HUDEP-2 (cell line): ENCODE measurements at regions not wholly inside any gene's neighbourhood (a gene's known extent, or its start where the extent isn't known, plus 50 kb on each side); places are given as distances from the start of the nearest gene placed in this dataset.
"Not testable (repeated sequence)": the region's sequence is repeated elsewhere in the genome, so short reads cannot be mapped to it uniquely, and the experiment has no call there.

Experiments used
- DNase-seq, 76 experiments: peaks; one replicate each; lab custom pipeline; 2025; ENCODE audit not compliant: unreplicated experiment in 76 of 76; lab: John Stamatoyannopoulos, UW

DNA sequence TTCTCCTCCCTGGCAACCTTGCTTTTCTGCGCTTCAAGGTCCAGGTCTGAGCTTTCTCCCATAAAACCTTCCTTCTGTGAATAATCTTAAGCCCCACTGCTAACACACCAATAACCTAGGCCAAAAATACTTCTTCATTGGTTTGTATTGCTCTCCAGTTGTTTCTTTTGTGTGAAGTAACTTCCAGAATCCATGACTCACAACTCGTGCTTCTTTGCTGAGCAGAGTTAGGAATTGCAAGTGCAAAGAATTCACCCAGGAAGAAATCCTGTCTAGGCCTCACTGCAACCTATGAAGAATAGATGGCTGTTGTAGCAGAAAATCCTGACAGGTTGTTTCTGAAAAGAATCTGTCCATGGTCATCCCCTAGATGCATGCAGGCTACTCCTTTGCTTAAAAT is 295.7 kb downstream of the MED10 start:
- DNase-seq, result no peak

DNA sequence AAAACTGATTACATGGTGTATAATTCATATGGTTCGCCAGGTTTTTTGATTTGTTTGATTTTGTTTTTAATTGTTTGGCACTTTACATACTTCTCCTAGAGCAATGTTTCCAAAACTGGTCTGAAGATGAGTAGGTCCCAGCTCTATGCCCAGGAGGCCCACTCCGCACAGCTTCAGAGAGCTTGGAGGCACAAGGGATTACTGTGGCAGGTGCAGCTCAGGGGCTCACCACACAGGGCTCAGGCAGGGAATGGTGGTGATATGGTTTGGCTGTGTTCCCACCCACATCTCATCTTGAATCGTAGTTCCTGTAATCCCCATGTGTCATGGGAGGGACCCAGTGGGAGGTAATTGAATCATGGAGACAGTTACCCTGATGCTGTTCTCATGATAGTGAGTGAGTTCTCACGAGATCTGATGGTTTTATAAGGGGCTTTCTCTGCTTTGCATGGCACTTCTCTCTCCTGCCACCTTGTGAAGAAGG is 296.6 kb downstream of the MED10 start:
- no peak for DNase-seq

DNA sequence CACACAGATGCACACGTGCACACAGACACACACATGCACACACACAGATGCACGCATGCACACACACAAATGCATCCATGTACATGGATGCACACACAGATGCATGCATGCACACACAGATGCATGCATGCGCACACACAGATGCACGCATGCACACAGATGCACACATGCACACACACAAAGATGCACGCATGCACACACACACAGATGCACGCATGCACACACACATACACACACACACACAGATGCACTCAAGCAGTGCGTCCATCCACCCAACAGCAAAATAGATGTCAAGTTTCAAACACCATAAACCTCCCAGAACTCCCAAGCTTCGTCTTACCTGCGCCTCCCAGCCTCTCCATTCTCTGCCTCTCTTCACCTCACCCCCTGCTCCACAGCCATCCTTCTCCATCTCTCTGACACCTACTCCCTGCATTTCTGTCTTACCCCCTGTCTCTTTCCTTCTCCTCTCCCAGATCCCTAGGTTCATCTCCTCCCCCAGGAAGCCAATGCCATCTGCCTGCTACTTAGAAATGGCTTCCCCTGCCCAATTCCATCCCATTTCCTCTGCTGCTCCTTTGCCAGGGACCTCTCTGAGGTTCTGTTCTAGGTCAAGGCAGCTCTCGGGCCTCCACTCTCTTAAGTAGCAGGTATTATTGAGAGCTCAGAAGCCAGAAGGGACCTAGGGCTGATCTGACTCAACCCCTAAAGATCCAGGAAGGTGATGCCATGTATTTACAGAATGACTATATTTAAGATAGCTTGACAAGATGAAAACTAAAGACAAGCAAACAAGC is 297.2 kb downstream of the MED10 start:
- no peak for DNase-seq

DNA sequence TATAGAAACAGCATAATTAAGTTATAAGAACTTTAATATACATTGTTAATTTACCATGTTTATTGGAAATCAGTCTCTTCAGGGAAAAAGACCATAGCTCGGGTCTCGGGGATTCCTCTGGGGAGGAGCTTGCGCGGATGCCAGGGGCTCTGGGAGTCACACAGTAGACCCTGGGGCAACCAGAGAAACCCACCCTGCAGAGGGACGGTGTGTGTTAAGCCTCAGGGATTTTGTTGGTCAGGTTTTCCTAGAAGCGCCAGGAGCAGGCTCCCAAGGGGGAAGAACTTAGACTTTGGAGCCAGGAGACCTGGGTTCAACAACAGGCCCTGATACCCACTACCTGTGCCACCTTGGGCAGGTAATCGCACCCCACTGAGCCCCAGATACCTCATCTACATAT is 297.9 kb downstream of the MED10 start:
- no peak for DNase-seq

DNA sequence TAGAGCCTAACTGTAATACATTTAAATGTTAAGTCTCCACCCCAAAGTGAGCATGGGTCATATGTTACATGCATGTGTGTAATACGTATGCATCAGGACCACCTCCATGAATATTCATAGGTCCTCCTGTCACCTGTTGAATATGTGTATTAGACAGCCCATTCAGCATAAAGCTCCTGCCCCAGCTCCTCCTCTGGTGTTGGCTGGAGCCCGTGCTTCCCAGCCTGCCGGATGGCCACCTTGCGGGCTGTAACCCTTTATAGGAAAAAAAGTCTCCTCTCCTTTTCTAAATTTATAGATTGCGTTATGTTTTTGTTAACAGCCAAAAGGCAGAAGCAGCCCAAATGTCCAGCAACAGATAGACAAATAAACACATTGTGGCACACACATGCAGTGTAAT is 299.5 kb downstream of the MED10 start:
- no peak for DNase-seq

DNA sequence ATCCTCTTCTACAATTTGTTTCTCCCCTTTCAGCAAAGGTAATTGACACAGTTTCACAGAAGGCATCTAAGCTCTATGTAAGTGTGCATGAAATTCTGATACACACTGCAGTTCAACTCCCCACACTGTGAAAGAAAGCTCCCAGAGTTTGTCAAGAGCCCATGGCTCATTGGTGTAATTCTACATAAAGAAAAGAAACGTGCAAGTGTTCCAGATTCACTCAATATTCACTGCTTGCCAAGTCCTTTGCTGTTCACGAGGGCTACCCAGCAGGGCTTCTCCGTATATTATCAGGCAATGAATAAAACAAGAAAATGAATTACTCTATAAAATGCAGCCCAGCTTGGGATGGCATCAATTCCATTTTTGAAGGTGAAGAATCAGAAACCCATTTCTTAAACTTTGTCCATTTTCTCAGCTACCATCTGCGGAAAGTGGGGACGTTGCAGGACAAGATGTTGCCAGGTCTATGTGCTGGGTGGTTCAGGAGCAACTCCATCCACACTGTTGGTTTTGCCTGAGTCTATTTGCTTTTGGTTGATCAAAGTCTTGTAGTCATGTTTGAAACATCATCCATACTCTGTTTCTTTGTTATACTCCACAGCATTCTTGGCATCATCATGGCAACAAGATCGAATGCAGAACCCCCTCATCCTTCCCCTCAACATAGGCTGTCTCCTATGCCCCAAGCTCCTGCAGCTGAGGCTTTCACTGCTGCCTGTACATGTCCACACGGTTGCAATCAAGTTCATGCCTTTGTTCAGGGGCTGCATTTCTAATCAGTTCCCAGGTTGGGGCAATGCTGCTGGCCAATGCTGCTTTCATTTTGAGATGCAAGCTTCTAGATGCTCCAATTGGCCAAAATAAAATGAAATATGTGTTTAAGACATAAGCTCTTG is 301.8 kb downstream of the MED10 start:
- DNase-seq, result no peak

DNA sequence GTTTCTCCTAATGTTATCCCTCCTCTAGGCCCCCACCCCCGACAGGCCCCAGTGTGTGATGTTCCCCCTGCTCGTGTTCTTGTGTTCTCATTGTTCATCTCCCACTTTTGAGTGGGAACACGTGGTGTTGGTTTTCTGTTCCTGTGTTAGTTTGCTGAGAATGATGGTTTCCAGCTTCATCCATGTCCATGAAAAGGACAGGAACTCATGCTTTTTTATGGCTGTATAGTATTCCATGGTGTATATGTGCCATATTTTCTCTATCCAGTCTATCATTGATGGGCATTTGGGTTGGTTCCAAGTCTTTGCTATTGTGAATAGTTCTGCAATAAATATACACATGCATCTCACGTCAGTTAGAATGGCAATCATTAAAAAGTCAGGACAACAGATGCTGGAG is 305.9 kb downstream of the MED10 start:
- DNase-seq, result not testable (repeated sequence)

DNA sequence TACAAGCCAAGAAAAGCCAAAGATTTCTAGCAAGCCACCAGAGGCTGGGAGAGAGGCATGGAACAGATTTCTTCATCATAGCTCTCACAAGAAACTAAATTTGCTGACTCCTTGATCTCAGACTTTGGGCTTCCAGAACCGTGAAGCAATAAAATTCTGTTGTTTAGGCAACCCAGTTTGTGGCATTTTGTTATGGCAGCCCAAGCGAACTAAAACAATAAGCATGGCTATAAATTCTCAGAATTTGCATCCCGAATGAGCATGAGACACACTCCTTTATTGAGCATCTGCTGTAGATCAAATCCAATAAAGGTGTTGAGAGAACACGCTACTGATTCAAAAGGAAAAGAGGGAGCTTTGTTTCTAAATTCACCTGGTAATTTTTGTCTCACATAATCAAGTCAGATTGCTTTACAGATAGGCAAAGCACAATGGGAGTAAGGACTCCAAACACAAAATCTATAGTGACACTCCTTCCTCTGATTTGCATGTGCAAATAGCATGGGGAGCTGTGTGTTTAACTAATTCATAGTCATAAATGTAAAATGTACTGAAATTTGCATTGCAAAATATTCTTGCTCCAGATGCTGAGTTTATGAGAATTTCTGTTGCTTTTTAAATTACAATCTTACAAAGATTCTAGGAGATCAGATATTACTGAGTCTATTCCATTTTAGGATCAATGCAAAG is 308.7 kb downstream of the MED10 start:
- DNase-seq, result no peak

DNA sequence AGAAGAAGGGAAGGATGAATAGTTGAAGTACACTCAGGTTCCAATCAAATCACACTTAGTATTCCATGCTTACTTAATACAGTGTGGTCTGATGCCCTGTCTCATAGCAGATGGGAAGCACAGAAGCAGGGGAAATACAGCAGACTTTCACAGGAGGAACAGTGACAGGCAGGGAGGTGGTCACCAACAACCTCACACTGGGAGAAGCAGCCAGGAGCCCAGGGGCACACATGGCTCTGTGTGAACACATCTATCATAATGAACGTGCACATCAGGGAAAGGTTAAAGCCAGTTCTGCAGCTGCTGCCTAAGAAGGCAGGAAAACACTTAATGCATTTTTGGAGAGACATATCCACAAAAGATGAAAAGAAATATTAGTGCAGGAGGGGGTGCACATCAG is 312.3 kb downstream of the MED10 start:
- no peak for DNase-seq

DNA sequence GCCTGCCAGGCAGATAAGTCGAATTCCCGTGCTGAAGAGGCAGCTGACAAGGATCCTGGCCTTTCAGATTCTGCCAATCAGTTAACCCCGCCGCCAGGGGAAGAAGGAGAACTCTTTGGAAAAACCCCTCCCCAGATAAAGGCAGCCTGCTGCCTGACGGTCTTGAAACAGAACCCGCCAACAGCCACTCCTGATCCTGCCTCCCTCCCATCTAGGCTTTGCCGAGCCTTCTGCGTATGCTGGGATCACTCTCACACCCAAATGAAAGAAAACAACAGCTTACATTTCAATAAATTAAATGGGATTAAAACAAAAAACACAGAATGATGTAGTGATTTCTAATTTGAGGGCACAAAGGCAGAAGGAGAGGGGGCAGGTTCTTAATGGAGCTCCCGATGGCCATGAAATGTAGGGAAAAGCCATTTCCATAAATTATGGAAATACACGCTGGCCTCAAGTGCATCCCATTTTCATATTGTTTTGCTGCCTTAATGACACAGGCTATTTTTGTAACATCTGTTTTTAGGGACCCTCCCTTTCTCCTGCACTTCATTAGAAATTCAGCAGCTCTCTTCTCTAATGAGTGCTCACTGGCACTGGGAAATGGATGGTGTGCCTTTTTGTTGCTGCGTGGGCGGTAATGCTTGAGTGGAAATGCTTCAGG is 319.1 kb downstream of the MED10 start:
- no peak for DNase-seq

DNA sequence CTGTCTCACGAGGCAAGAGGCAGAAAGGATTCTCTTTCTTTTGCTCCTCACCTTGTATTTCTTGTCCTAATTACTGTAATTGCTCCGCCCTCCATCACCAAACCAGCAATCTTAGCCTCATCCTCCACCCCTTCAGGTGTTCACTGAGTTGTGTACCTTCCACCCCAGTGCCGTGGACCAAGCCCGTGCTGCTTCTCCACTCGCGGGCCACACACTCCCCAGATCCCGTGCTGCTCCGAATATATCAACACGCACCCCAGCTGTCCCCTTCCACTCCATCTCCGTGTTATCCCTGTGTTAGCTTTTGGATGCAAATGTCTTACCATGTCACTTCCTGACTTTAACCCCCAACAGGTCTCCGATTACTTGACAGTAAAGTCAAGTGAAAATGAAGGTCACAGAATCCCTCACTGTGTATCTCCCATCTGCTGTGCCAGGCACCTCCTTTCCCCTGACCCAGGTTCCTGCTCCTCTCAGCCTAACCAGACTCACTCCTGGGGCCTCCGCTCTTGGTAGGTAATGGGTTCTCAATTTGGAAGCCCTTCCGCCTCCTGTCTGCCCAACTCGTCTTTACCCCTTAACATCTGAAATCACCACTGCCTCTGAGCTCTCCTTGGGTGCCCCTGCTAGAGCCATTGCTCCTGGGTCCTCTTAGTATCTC is 320.2 kb downstream of the MED10 start:
- no peak for DNase-seq

DNA sequence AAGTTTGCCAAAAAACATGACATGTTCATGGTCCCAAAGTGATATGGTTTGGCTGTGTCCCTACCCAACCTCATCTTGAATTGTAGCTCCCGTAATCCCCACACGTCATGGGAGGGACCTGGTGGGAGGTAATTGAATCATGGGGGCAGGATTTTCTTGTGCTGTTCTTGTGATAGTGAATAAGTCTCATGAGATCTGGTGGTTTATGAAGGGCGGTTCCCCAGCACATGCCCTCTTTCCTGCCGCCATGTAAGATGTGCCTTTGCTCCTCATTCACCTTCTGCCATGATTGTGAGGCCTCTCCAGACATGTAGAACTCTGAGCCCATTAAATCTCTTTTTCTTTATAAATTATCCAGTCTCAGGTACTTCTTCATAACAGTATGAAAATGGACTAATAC is 322.1 kb downstream of the MED10 start:
- DNase-seq, result no peak

DNA sequence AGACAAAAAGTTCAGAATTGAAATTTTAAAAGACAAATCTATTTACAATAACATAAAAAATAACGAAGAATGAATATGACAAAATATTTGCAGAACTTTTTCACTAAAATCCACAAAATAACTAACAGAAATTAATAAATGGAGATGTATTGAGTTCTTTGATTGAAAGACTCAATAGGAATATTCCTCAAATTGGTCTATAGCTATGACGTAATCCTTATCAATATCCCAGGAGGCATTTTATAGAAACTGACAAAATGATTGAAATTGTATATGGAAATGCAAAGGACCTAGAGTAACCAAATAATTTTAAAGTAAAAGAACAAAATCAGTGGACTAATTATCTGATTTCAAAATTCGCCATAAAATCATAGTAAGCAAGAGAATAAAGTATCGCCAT is 328.7 kb downstream of the MED10 start:
- no peak for DNase-seq

DNA sequence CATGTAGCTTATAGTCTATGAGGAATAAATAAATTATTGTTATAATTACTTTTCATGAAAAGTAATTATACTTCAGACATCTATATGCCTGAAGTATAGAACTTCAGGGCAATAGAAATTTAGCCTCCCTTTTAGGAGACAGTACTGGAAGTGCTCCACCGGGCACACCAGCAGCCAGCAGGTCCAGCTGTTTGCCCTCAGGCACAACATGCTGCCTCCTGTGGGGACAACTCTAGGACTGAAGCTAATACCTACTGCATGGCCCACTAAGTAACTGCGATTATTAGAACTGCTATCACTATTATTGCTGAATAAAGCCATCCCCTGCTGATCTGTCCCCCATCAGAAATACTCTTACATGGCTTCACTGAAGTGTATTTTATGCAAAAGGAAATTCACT is 329.6 kb downstream of the MED10 start:
- DNase-seq, result no peak

DNA sequence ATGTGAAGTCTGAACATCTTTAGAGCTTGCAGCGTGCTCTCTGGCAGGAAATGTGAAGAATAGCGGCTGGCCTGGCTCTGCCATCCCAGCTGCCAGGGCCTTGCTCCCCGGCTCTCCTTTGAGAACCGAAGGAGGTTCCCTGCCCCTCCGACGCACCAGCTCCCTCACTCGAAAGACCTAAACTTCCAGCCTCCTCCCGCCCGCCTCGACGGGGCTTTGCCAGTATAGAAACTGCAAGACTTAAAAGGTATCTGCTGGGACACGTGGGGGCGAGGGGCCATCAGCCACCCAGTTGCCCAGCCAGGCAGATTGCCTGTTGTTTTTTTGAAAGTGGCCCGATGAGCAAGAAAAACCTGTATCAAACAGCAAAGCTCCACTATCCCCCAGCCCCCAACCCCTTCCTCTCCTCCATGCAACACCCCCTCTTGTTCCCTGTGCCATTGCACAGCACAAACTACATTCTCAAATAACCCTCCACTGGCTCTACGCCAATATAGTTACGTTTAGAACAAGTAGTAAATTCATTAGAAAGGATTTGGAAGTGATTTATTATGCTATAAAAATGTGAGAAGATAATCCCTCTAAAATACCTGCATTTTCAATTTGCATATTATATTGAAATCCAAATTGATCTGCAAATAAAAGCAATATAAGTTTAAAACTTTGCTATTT is 331.9 kb downstream of the MED10 start:
- DNase-seq, result no peak

DNA sequence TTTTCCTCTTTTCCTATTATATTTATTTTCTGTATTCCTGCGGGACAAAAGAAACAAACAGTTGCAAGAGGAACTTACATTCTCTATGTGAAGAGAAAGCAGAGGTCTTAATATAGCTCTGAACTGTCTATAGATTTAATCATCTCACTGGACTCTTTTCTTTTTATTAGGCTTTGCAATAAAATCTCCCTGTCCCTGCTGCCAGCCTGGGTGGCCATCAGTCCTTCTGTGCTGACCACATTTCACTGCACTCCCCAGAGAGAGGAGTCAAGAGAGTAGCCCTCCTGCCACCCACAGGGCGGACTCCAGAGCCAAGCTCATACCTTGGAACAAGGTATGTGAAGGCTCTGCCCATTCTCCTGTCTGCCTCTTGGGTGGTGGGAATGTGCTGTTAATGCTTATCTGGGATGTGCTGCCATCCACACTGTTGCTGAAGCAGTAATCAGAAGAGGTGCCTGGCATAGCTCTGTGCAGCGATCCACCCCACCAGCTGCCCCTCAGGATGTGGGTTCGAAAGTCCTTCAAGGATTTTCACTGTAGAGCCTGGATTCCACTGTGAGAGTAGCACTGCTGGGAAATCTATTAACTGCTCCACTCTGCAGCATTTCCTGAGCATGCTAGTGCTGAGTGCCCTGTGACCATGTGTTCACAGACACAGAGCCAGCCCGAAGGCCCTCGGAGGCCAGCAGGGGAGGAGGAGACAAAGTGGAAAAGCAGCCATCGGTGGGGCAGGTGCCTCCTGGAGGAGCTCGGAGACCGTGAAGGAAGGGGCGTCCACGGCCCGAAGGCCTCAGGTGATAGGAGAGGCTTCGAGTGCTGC is 334.6 kb downstream of the MED10 start:
- no peak for DNase-seq

DNA sequence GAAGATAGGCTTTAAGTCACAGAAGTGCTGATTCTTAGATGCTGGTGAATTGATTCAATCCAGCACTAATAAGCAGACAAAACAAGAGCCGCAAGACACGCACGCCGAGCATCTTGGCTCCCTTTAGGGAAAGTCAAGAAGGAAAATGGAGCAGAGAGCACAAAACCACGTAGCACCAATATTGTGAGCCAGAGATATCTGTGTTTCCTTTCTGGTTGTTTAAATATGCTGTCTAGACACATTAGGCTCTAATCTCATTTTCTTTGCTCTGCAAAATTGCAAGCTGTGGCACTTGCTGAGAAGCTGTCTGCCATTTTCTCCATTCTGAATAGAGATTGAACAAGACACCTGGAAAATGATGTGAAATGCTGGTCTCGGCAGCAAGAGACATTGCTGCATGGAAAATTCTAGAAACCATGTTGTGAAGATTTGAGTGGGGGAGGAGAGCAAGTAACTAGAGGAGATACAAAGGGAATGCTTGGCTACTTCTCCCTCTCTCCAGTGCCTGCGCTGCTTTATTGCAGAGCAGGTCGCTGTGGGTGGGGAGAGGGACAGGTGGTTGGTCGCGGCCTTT is 336.3 kb downstream of the MED10 start:
- no peak for DNase-seq

DNA sequence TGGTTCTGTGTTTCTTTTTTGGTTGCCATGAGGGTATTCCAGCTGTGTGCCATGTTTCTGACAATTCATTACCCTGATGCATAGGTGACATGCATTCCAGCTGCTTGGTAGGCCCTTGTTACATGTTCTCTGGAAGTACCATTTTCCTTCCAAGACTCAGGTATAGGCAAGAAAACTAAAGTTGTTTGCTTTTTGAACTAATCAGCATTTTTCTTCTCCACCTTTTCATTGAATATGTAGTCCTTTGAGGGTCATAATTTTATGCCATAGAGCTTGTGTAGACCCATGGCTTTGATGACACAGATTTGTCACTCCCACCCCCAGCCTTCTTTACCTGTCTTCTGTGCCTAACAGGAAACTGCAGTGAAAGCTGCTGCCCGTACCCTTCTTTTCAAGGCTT is 339.2 kb downstream of the MED10 start:
- DNase-seq, result no peak

DNA sequence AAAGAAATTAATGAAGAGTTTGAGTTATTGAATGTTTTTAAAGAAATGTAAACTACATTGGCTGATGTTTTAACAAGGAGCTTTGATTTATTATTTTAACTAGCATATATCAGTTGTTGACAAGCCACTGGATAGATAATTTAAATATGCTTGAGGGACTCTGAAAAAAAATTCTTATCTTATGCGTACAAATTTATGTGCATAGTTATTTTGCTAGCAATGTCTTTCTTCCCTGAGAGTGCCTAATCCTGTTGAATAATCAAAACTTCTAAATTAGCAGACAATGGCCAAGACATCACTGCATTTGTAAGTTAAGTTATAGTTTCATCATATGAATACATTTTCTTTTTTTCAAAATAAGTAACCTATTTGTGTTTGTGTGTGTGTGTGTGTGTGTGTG is 342.3 kb downstream of the MED10 start:
- DNase-seq, result no peak
